Stimulated activated CD4-positive, alpha-beta T cell treated with anti-CD3 and anti-CD28 coated beads, Interleukin-1b, Interleukin-23, amount 100 ng/mL, for 4 hours (primary cell): ENCODE measurements at regions not wholly inside any gene's neighbourhood (a gene's known extent, or its start where the extent isn't known, plus 50 kb on each side); places are given as distances from the start of the nearest gene placed in this dataset.

Experiments
- DNase-seq, 2 donors: peaks; one replicate each; pipeline ENCODE4 v3.0.0-alpha.2; 2020; ENCODE audit warnings: low read depth in 2 of 2

DNA sequence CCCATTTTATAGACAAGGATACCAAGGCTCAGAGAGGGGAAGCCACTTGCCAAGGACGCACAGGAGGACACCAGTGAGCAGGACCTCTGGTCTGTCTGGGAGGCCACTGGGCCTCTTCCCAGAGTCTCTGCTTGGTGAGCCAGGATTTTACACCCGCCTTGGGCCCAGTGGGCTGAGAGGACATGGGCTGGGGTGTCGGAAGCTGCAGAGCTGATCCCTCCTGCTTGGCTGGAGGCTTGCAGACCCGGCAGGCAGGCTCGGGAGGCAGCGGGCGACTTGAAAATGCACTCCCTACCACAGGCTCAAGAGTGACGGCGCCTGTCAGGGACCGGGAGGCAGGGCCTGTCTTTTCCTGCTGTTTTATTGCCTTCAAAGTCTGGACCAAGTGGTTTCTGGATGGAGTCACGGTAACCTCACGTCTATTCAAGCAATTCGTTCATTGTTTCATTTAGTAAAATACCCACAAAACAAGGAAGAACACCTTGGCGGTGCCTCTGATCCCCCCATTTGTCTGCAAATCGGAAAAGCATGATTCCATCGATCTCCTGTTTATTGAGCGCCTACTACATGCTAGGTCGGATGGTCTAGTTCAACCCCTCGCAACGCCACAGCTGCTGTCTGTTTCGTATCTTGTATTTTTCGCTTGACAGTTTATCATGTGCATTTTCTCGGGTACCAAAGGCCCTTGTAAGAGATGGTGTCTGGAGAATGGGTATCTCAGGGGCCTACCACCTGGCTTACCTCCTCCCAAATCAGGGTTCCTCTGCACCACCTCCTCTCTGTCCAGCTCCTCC lies 108.1 kb upstream of the IER5L start:
- no peak for DNase-seq

DNA sequence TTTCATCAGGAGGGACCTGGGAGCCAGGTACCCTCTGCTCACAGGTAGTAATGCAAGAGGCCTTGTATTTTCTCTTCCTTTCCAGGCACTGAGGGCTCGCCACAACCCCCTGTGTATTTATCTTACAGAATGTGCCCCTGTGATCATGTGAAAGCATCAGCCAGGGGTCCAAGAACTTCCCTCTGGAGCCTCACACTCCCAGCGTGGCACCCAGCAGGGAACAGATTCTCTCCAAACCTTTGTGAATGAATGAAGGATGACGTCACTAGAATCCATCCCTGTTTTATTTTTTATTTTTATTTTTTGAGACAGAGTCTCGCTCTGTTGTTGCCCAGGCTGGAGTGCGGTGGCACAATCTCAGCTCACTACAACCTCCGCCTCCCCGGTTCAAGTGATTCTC lies 107.3 kb upstream of the IER5L start:
- DNase-seq = no peak

DNA sequence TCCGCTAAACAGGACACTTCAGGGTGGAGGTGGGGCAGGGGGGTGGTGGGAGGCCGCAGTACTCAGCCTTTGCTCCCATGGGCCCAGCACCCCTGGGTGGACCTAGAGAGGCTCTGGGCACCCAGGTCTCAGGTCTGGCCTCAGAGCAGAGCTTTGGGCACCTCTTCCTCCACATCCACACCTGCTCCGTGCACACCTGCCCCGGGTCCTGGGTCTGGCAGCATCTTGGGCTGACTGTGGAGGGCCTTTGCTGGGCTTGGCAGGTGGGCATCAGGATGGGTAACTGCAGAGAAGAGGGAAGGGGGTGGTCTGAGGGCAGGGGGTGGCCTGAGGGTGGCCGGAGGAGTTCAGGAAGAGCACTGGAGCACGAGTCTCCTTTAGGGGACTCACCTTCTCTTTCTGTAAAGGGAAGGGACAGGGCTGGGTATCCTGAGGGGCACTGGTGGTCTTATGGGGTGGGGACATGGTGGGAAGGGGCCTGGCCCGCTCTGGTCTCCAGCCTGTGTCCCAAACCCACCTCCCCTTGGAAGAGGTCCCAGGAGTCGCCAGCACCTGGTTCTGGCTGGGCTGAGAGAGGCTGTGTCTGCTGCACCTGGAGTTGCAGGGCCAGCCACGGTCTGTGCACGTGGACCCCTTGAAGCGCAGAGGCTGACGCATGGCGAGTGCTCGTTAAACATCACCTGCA lies 106.7 kb upstream of the IER5L start:
- DNase-seq = no peak

DNA sequence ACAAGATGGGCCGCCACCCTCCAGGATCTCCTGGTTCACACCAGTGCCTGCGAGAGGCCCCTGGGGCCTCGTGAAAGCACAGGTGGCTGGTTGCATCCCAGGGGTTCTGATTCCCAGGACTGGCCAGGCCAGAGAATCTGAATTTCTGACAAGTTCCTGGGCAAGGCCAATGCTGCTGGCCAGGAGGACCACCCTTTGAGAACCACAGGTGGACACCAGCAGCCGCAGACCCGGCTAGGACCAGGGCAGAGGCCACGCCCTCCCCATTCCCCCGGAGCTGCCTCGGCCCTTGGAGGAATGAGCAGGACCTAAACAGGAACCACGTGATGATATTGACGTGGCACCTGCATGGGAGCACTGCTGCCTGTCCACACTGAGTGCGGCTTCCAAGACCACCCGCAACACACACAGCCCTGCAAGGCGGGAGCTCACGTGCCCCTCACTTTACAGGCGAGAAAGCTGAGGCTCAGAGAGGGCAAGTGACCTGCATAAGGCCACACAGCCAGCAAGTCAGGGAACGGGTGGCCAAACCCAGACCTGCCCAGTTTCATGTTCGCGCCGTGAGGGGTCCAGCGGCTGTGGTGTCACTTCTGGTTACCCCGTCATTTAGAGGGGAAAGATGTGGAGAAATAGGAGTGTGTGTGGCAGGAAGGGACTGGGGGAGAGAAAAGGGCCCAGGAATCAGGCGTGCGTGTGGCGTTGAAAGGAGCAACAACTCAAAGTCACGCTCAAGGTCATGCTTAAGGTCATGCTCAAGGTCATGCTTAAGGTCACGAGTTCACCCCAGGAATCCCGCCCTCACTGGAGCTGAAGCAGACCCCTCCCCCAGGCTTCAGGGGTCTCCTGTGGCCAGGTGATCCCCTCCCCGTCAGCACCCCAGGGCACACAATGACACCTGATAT lies 105.9 kb upstream of the IER5L start:
- no peak for DNase-seq

DNA sequence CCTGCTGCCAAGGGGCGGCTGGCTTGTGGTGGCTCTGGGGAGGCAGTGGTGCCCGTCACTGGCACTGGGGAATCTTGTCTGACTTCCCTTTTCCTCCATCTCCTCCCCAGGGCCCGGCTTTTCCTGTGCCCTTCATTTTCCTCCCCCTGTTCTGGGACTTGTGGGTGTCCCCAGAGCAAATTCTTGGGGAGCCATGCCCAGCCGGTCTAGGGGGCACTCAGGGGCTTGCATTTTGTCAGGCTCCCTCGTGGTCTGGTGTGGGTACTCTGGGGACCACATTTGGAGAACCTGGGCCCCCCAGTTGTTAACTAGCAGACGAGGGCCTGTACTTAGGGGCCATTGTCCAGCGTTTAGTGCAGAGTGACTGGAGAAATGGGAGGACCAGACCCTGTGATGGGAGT lies 105.2 kb upstream of the IER5L start:
- DNase-seq = no peak

DNA sequence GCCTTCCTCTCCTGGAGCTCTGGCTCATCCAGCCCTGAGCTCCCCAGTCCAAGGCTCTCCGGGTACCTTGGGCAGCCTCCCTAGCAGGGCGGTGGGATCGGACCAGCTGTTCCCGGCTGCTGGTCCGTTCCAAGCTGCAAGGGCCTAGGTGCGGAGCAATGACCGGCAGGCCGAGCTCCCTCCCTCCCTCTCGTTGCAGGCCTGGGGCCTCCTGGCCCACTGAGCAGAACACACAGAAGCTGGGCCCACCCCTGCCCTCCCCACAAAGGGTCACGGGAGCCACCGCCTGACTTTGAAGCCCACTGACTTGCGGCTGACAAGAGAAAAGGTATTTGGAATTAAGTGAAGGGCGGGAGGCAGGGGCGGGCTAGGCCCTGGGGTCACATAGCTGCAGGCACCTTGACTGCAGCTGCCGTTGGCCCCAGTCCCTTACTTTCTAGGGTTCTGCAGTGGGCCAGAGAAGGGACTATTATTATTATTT lies 104.7 kb upstream of the IER5L start:
- no peak for DNase-seq

DNA sequence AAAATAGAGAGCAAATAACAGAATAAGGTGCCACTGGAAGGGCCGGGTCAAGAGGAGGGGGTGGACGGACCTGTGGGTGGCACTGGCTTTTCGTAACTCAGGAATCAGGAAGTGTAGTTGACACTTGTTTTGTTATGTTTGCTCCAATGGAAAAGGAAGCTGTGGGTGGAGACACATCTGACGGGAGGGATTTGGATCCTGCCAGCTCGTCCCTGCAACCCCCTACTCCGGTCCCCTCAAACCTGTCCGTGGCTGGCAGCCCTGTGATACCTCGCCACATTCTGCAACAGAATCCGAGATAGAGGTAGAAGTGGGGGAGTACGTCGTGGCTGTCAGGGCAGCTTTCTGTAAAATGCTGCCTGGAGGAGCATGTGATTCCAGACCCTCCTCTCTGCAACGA lies 104.2 kb upstream of the IER5L start:
- no peak for DNase-seq

DNA sequence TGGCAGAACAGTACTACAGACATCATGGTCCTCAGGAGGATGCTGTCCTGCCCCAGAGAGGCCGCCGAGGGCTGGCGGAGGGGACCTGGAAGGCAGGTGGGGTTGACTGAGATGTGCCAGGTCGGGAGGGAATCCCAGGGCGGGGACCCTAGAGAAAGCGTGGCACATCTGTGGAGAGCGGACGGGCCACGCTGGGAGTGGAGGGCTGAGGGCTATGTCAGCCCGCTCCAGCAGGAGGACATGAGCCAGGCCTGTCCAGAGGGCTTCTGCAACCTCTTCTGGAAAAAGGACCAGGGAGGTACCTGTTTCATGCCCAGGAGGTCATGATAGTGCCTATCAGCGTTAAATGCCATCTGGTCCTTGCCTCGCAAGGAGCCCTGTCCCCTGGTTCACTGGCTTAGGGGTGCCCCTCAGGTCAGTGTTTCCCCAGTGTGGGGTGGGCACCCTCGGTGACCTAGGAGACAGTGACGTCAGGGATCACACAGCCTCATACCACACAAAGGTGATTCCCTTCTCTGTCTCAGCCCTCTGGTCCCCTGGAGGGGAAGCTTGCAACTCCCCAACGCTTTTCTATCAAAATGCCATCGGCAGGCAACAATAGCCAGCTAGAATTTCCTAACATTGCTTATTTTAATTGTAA lies 103.6 kb upstream of the IER5L start:
- DNase-seq = no peak

DNA sequence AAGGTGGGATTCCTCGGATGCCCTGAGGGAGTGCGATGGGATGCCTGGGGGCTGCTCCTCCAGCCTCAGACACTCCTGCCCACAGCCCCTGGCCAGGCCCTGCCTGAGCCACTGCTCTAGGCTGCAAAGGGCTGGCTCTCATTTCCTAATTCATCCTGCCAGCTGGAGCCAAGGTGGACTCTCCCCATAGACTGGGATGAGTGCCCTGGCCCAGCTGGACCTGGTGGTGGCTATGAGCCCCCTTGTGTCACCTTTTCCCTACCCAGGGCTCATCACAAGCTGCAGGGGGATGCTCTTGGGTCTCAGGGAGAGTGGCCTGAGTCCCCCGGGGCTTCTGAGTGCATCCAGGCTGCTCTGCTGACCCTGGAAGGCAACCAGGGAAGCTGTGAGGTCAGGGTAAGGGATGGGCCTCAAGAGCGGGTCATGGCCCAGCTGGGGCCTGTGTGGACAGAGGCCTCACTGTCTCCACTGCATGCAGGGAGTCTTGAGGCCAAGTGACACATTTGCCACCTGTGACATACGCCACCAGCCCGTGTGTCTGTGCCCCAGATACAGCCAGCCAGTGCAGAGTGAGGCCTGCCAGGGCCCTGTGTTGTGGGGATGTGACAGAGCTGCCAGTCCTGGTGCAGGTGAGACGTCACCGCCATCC lies 102.7 kb upstream of the IER5L start:
- no peak for DNase-seq

DNA sequence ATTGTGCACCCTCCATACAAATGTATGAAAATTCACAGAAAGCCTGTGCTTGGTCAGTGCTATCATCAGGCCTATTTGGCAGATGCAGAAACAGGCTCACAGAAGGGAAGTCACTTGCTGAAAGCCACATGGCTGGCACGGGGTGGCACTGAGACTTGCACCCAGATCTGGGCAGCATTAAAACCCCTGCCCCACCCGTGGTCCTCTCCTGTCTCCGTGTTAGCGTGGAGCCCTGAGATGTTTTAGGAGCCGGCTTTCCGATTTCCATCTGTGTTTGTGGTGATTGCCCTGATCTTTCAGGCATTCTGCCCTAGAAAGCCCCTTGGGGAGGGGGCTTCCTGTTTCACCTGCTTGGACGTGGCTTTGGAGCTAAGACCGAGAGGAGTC lies 102.2 kb upstream of the IER5L start:
- no peak for DNase-seq

DNA sequence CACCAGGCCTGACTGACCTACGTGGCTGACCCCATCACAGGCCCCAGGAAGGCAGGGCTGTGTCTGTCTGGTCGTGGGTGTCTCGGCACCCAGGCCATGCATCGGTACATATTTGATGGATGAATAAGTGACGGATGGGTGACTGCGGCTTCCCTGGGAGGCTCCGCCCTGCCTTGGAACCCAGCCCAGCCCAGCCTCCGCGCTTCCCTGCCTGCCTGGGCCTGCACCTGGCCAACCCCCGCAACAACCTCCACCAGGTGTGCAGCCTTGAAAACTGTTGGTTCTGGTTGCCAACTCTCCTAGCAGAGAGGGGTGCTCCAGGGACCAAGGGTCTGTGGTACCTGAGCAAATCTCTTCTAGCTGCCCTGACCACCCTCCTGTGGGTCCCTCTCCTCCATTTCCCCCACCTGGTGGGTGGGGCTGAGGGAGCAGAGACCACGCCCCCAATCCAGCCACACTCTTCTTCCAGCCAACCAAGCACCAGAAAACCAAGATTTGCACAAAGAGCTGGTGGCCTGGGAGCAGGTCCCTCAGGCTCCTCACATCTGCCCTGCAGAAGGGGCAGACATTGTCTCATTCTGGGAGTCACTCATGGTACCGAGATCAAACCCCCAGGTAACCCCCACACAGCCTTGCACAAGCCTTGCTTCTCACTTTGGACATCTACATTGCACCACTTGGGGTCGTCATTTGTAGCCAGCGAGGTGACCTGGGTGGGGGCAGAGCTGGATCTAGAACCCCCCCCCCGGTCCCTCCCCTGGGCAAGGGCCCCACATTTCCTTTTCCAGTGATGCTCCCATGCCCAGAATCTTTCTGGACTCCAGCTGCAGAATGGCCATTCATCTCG lies 100.6 kb upstream of the IER5L start:
- no peak for DNase-seq

DNA sequence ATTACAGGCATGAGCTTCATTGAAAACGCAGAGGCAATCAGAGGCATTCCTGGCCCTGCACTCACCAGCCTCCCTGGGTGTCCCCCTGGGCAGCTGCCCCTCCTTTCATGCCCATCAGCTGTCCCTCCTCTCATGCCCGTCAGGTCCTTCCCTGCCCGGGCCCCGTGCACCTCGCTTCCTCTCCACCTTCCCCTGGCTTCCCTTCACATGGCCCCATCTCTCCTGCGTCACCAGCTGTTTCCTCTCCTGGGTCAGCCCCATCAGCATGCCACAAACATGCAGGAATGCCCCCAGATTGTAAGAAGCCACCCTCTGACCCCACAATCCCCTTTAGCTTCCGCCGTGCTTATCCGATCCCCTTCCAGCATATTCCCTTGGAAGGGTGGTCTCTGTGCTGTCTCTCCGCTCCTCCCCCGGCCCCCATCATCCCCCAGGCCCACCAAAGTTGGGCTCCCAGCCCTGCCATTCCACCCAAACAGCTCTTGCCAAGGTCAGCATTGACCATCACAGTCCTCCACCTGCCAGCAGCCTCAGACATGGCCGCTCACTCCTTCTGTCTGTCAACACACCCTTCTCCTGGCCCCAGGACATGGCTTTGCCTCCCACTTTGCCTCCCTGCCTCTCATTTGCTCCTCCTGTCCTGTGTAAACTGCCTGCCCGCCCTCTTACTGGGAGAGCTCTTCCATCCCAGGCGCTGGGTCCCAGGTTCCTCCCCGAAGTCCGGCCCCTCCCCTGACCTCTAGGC lies 98.6 kb upstream of the IER5L start:
- DNase-seq = no peak

DNA sequence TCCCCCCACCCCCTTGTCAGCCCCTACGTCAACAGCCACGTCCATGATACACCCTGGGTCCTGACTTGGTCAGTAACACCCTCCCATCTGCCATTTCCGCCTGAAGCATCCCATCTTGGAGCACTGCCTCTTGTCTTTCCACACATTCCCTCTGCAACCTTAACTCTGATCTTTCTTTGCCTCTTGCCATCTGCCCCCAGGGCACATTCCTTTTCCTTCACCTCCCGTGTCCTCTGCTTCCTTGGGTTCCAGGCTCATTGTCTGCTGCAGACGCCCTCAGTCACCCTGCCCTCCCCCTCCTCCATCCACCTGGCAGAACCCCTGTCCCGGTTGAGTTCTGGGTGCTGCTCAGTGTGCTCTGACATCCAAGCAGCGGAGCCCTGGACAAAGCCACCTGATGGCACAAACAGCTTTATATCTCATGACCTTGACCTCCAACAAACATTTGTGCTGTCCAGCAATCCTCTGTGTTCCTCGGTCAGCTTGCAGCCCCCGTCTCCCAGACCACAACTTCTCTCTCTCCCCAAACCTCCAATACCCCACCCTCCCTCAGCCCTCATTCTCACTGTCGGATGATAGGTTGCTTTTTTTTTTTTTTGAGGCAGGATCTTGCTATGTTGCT lies 97.7 kb upstream of the IER5L start:
- DNase-seq = no peak

DNA sequence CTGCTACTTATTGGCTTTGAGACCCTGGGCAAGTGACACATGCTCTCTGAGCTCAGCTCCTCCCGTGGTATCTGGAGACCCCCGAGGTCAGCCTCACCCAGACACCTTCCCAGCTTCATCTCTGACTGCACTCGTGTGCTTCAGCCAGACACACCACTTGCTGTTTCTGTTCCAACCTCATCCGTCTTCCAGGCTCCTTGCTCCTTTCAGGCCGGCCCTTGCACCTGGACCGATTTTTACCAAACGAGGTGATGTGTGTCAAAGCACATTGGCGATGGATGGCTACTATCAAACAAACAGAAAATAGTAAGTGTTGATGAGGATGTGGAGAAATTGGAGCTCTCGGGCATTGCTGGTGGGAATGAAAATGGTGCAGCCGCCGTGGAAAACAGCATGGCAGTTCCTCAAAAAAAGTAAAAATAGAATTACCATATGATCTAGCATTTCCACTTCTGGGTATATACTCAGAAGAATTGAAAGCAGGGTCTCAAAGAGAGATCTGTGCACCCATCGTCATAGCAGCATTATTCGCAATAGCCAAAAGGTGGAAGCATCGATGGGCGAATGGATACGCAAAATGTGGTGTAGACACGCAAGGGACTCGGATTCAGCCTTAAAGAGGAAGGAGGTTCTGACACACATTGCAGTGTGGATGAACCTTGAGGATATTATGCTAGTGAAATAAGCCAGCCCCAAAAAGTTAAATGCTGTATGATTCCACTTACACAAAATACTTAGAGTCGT lies 96.1 kb upstream of the IER5L start:
- no peak for DNase-seq

DNA sequence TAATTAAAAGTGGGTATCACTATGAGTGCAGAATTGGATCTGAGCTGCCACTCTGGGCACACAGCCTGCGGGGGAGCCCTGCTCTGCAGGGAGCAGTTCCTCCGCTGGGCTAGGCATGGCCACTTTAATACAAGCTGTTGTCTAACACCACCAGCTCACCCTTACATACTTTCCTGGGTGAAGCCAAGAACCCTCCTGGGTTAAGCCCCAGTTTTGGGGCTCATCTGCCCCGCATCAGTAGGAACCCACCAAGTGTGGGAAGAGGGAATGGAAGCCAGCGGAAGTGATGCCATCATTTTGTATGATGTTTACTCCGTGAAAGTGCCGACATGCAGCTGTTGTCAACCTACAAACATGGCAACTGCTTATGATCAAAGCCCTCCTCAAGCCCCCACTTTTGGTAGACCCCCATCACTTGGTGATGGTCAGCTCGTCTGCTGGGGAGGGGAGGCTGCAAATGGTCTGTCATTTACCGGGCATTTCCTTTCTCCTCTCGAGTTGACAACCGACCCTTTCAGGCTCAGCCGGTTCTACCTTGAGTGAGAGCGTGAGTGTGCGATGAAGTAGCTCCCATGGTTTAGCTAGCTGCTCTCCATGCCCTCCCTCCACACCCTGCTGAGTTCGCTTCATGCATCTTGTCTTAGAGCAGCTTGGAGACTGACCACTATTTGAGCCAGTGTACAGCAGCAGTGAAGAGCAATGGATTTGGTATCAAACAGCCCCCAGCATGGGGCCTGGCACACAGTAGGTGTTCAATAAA lies 95.3 kb upstream of the IER5L start:
- no peak for DNase-seq

DNA sequence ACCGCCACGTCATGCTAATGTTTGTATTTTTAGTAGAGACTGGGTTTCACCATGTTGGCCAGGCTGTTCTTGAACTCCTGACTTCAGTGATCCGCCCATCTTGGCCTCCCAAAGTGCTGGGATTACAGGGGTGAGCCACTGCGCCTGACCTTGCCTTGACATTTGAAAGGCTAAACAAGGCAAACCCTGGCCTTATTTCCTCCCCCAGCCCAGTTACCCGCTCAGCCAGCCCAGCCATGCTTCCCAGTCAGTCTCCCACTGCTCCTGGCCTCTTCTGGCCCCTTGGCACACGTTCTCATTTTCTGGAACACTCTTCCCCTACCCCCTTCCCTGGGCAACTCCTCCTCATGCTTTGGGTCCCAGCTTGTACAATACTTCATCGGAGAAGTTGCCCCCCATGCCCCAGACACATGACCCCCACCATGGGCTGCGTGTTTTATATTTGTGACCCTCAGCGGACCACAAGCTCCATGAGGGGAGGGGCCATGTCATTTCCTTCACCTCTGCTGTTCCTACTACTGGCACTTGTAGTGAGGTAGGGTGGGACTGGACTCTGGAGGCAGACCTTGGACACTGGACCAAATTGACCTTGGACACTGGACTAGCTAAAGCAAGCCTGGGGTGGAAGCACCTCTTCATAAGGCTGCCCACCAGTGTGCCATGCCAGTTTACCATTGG lies 94.4 kb upstream of the IER5L start:
- no peak for DNase-seq

DNA sequence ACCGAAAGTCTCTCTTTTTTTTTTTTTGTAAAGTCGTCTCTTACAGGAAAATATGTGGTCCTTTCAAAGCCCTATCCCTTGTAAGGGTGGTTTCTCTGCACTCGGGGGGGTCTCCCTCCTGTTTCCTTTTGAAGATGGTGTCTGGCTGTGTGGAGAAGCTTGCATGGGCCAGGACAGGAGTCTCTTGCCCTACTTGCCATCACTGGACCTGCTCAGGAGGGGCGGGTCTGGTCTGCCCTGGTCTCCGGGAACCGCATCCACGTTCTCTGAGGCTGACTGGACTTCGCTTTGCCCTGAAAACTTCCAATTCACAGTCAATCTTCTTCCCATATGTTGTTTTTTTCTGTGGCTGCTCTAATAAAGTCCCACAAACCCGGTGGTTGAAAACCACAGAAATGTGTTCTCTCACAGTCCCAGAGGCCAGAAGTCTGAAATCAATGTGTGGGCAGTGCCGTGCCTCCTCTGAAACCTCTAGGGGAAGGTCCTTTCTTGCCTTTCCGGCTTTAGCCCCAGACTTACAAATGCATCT lies 92.9 kb upstream of the IER5L start:
- DNase-seq = no peak
